MM.1S (cell line): ENCODE measurements at regions not wholly inside any gene's neighbourhood (a gene's known extent, or its start where the extent isn't known, plus 50 kb on each side); places are given as distances from the start of the nearest gene placed in this dataset.

Experiments
- EZH2 ChIP-seq: fragments of 300-600 bp; sonication (generic); optimal IDR thresholded peaks from 2 replicates; pipeline ENCODE3; 2017; ENCODE audit warnings: low read depth, mild to moderate bottlenecking, antibody characterized with exemption, low read length, mixed read lengths
- EZH2phosphoT487 ChIP-seq: fragments of 300-600 bp; sonication (generic); IDR thresholded peaks from 2 replicates; pipeline ENCODE4 v1.6.1; 2018; ENCODE audit warnings: antibody characterized with exemption, low read length
- TF ChIP-seq, protein P1 (sequence below): fragments of 300-600 bp; sonication (generic); IDR thresholded peaks from 2 replicates; pipeline ENCODE4 v1.5.1; 2016; ENCODE audit warnings: antibody characterized with exemption, low read length, mixed read lengths

DNA sequence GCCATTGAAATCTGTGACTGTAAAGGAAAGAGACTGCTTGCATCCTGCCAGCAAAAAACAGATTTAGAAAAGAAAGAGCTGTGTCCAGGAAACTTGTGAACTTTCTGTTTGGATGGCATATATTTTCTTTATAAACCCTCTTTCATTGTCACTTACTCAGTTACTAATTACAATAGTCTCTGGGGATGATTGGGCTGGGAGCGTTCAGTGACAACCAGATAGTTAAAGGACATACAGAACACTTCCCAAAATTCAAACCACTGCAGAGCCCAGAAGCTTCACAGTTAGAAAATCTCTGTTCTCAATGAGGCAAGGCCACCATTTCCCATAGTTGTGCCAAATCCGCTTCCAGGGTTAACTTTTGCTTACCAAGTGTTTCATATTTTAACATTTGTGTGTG, 98.6 kb upstream of the TAB2 start:
- TF ChIP-seq, protein P1, sequence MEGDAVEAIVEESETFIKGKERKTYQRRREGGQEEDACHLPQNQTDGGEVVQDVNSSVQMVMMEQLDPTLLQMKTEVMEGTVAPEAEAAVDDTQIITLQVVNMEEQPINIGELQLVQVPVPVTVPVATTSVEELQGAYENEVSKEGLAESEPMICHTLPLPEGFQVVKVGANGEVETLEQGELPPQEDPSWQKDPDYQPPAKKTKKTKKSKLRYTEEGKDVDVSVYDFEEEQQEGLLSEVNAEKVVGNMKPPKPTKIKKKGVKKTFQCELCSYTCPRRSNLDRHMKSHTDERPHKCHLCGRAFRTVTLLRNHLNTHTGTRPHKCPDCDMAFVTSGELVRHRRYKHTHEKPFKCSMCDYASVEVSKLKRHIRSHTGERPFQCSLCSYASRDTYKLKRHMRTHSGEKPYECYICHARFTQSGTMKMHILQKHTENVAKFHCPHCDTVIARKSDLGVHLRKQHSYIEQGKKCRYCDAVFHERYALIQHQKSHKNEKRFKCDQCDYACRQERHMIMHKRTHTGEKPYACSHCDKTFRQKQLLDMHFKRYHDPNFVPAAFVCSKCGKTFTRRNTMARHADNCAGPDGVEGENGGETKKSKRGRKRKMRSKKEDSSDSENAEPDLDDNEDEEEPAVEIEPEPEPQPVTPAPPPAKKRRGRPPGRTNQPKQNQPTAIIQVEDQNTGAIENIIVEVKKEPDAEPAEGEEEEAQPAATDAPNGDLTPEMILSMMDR, result no peak
- TF ChIP-seq EZH2phosphoT487, result no peak
- TF ChIP-seq EZH2, result no peak
